Body of pancreas (tissue), 4 donors: ENCODE measurements at regions not wholly inside any gene's neighbourhood (a gene's known extent, or its start where the extent isn't known, plus 50 kb on each side); places are given as distances from the start of the nearest gene placed in this dataset.

Source experiments
- ATAC-seq: fragments of 150-250 bp; one replicate; pipeline ENCODE4 v1.9.1; 2016
- DNase-seq, 4 donors: peaks; one replicate each; pipeline ENCODE4 v3.0.0-alpha.2; 2019
- H3K27ac ChIP-seq, 4 donors: fragments of 200-600 bp; sonication (generic); 1 replicate in 3 of 4; 2 replicates in 1 of 4; pipeline versions ENCODE4 v1.5.1 to v1.6.1; 2016 to 2019; ENCODE audit warnings: mild to moderate bottlenecking in 1 of 4, mixed read lengths in 1 of 4, moderate library complexity in 1 of 4
- H3K27me3 ChIP-seq, 2 donors: fragments of 200-600 bp; sonication (generic); one replicate each; pipeline ENCODE4 v1.6.0; 2016; ENCODE audit warnings: mild to moderate bottlenecking in 1 of 2
- H3K36me3 ChIP-seq, 2 donors: fragments of 200-600 bp; sonication (generic); replicated peaks in 1 of 2; 2 replicates each; pipeline ENCODE4 v1.5.1; 2016; ENCODE audit warnings: low read depth in 2 of 2; ENCODE audit not compliant: insufficient read depth in 1 of 2
- H3K4me1 ChIP-seq: fragments of 200-600 bp; sonication (generic); one replicate; pipeline ENCODE4 v1.6.0; 2016
- H3K4me3 ChIP-seq, 2 donors: fragments of 200-600 bp; sonication (generic); 1 replicate in 1 of 2; 2 replicates in 1 of 2; pipeline ENCODE4 v1.5.1; 2016 to 2019
- H3K9me3 ChIP-seq, 3 donors: fragments of 200-600 bp; sonication (generic); 1 replicate in 2 of 3; 2 replicates in 1 of 3; pipeline ENCODE4 v1.5.1; 2016
- CTCF ChIP-seq, 7 experiments: fragments of 450-650 bp in 4 of 7; fragments of 200-600 bp in 3 of 7; sonication (generic) in 3 of 7; IDR thresholded peaks; one replicate each; pipeline ENCODE4 v1.5.1; 2016 to 2019; ENCODE audit warnings: antibody characterized with exemption in 7 of 7
- POLR2A ChIP-seq, 3 donors: fragments of 450-650 bp; IDR thresholded peaks; one replicate each; pipeline ENCODE4 v1.6.1; 2016; ENCODE audit warnings: antibody characterized with exemption in 3 of 3, mild to moderate bottlenecking in 2 of 3
- WGBS, 2 donors: methylation state at CpG; one replicate each; pipeline ENCODE4 v1.1.5; 2017; 5-methylcytosine and 5-hydroxymethylcytosine counted together
- intact Hi-C: fragments of 100-400 bp; cut with DNase I; formaldehyde crosslinking; loops from one replicate; pipeline ENCODE4 v1.15.1; 2023

- Histone ChIP-seq H3K4me3 (no peak overlapping the region), H3K27ac (no peak overlapping the region), H3K4me1 (peaks cover 7% of the 10 kb centered on the region), H3K36me3 (no peaks in the 10 kb centered on the region), H3K9me3 (no peaks in the 10 kb centered on the region), H3K27me3 (no peaks in the 10 kb centered on the region)
- no peak for TF ChIP-seq POLR2A (IDR thresholded peaks at IDR 0.05)
- no peak for TF ChIP-seq CTCF (IDR thresholded peaks at IDR 0.05)
- ATAC-seq (no peak), DNase-seq (no peak)
- WGBS, 2 donors, result 64 to 74% methylated on average over 3 of the region's 3 CpGs
- intact Hi-C loops, result no loop called here
Observed at GRCh38 chr1:36532810-36533401, 50.2 kb upstream of the CSF3R start.
